ENCODE measurements at regions not wholly inside any gene's neighbourhood (a gene's known extent, or its start where the extent isn't known, plus 50 kb on each side); places are given as distances from the start of the nearest gene placed in this dataset.
"Not testable (repeated sequence)": the region's sequence is repeated elsewhere in the genome, so short reads cannot be mapped to it uniquely, and the experiment has no call there.

- no peaks in the 10 kb centered on the region for H3K79me2 ChIP-seq (ENCODE audit: low read length)
- H3K9me3 ChIP-seq (ENCODE audit: low read length), result no peaks in the 10 kb centered on the region
- no peaks in the 10 kb centered on the region for H3K9me2 ChIP-seq (replicated peaks; ENCODE audit: low read length)
- no peaks in the 10 kb centered on the region for H3K36me3 ChIP-seq (ENCODE audit: low read depth, low read length)
- DNase-seq (no peak), ATAC-seq (no peak)
- BruUV-seq (replicated peaks), result no TSS peak
- ChIA-PET POLR2A (ENCODE audit: unreplicated experiment) (no interaction called here), CTCF (no interaction called here)
- H3K27ac ChIP-seq (ENCODE audit: low read length), result no peak overlapping the region
- no peaks in the 10 kb centered on the region for H4K20me1 ChIP-seq (ENCODE audit: low read length)
- no peak overlapping the region for H2AFZ ChIP-seq (ENCODE audit: low read length)
- H3K27me3 ChIP-seq (ENCODE audit: low read length), result no peaks in the 10 kb centered on the region
- no peak overlapping the region for H3K4me3 ChIP-seq (ENCODE audit: low read length)
- TF ChIP-seq CTCF (conservative IDR thresholded peaks at IDR 0.05; ENCODE audit: low read depth, low read length), result no peak
- TF ChIP-seq EZH2phosphoT487 (IDR thresholded peaks at IDR 0.05; ENCODE audit: borderline replicate concordance, low read length), result no peak
- TF ChIP-seq EZH2 (IDR thresholded peaks at IDR 0.05; ENCODE audit: low read length, unreplicated experiment), result no peak
- intact Hi-C loops (cut with micrococcal nuclease), result no loop called here
- H3K4me2 ChIP-seq (ENCODE audit: low read length), result no peak overlapping the region
- no peaks in the 10 kb centered on the region for H3F3A ChIP-seq (ENCODE audit: low read length, unreplicated experiment)
- no peaks in the 10 kb centered on the region; the same call in 1 of the 2 replicates for H3K4me1 ChIP-seq (ENCODE audit: insufficient read depth, low read length)
- no peak overlapping the region for H3K9ac ChIP-seq (ENCODE audit: low read length)
Measured at GRCh38 chr9:124140941-124141568, 116.7 kb upstream of the NEK6 start.

- intact Hi-C loops (cut with micrococcal nuclease), result not testable (repeated sequence)
Measured at GRCh38 chr9:124144561-124145123, 113.1 kb upstream of the NEK6 start.

GRCh38 chr9:124146031-124146561 is 111.7 kb upstream of the NEK6 start:
- H3K79me2 ChIP-seq (ENCODE audit: low read length), result no peaks in the 10 kb centered on the region
- TF ChIP-seq CTCF (conservative IDR thresholded peaks at IDR 0.05; ENCODE audit: low read depth, low read length) (no peak), EZH2phosphoT487 (IDR thresholded peaks at IDR 0.05; ENCODE audit: borderline replicate concordance, low read length) (no peak), EZH2 (IDR thresholded peaks at IDR 0.05; ENCODE audit: low read length, unreplicated experiment) (no peak)
- intact Hi-C loops (cut with micrococcal nuclease), result no loop called here

More at GRCh38 chr9:124144561-124145123, 113.1 kb upstream of the NEK6 start:
- H3K27ac ChIP-seq (ENCODE audit: low read length); POLR2A ChIA-PET (ENCODE audit: unreplicated experiment); CTCF ChIA-PET; H3K4me1 ChIP-seq (ENCODE audit: insufficient read depth, low read length); H3K79me2 ChIP-seq (ENCODE audit: low read length); H4K20me1 ChIP-seq (ENCODE audit: low read length); BruUV-seq (replicated peaks); H3K9ac ChIP-seq (ENCODE audit: low read length); H3K9me3 ChIP-seq (ENCODE audit: low read length); H3K9me2 ChIP-seq (replicated peaks; ENCODE audit: low read length); H3K27me3 ChIP-seq (ENCODE audit: low read length); H3K36me3 ChIP-seq (ENCODE audit: low read depth, low read length); H3K4me2 ChIP-seq (ENCODE audit: low read length); H2AFZ ChIP-seq (ENCODE audit: low read length); H3F3A ChIP-seq (ENCODE audit: low read length, unreplicated experiment); H3K4me3 ChIP-seq (ENCODE audit: low read length): not testable (repeated sequence)
- DNase-seq (peak; percentile 45), ATAC-seq (0 out of 2 replicates have a peak, but pooled peaks have one; percentile 20)

More at GRCh38 chr9:124146031-124146561, 111.7 kb upstream of the NEK6 start:
- ChIA-PET CTCF (no interaction called here), POLR2A (ENCODE audit: unreplicated experiment) (no interaction called here)
- Histone ChIP-seq H3K9me3 (ENCODE audit: low read length) (no peaks in the 10 kb centered on the region), H3K4me3 (ENCODE audit: low read length) (no peak overlapping the region), H4K20me1 (ENCODE audit: low read length) (no peaks in the 10 kb centered on the region), H3K27me3 (ENCODE audit: low read length) (no peaks in the 10 kb centered on the region), H3K27ac (ENCODE audit: low read length) (no peak overlapping the region), H2AFZ (ENCODE audit: low read length) (no peak overlapping the region), H3K9me2 (replicated peaks; ENCODE audit: low read length) (no peaks in the 10 kb centered on the region), H3K9ac (ENCODE audit: low read length) (no peak overlapping the region), H3K36me3 (ENCODE audit: low read depth, low read length) (no peaks in the 10 kb centered on the region), H3F3A (ENCODE audit: low read length, unreplicated experiment) (no peaks in the 10 kb centered on the region), H3K4me1 (ENCODE audit: insufficient read depth, low read length) (no peaks in the 10 kb centered on the region; the same call in 1 of the 2 replicates), H3K4me2 (ENCODE audit: low read length) (no peak overlapping the region)
- no peak for ATAC-seq
- peak; percentile 4 for DNase-seq
- no TSS peak for BruUV-seq (replicated peaks)
